Neural crest cell (in vitro differentiated cells): ENCODE measurements at regions not wholly inside any gene's neighbourhood (a gene's known extent, or its start where the extent isn't known, plus 50 kb on each side); places are given as distances from the start of the nearest gene placed in this dataset.

Experiments
- DNase-seq: peaks from one replicate; pipeline ENCODE4 v3.0.0; 2021; ENCODE audit warnings: low read depth, mixed read lengths, low spot score
- H3K27ac Mint-ChIP-seq: one replicate; pipeline ENCODE4 v1.8.0; 2021; ENCODE audit warnings: mild to moderate bottlenecking, mixed read lengths; ENCODE audit not compliant: unreplicated experiment
- H3K27me3 Mint-ChIP-seq: 2 replicates; pipeline ENCODE4 v1.8.0; 2021; ENCODE audit warnings: low read depth, mild to moderate bottlenecking, mixed read lengths
- H3K36me3 Mint-ChIP-seq: 2 replicates; pipeline ENCODE4 v1.8.0; 2021; ENCODE audit warnings: low read depth, mild to moderate bottlenecking, mixed read lengths
- H3K4me1 Mint-ChIP-seq: 2 replicates; pipeline ENCODE4 v1.8.0; 2021; ENCODE audit warnings: mixed read lengths
- H3K4me3 Mint-ChIP-seq: one replicate; pipeline ENCODE4 v1.8.0; 2021; ENCODE audit warnings: mild to moderate bottlenecking, mixed read lengths
- H3K9me3 Mint-ChIP-seq: 2 replicates; pipeline ENCODE4 v1.8.0; 2021; ENCODE audit warnings: mixed read lengths
- CTCF ChIP-seq: fragments of 200-600 bp; sonication (generic); conservative IDR thresholded peaks from 2 replicates; pipeline ENCODE4 v1.5.0; 2021; ENCODE audit warnings: antibody characterized with exemption, mild to moderate bottlenecking

- Mint-ChIP-seq H3K4me3 (no peak overlapping the region), H3K9me3 (peaks cover 14% of the 10 kb centered on the region), H3K27ac (no peak overlapping the region), H3K36me3 (peaks cover 17% of the 10 kb centered on the region), H3K4me1 (peaks cover 6% of the 10 kb centered on the region), H3K27me3 (no peaks in the 10 kb centered on the region)
- DNase-seq: no peak
- TF ChIP-seq CTCF: no peak
Observed at GRCh38 chr13:50275392-50276063, 260.3 kb downstream of the KCNRG start.

GRCh38 chr13:50276550-50276949 lies 261.3 kb downstream of the KCNRG start:
- Mint-ChIP-seq H3K36me3 (peaks cover 17% of the 10 kb centered on the region), H3K27me3 (no peaks in the 10 kb centered on the region), H3K27ac (no peak overlapping the region), H3K4me1 (peaks cover 6% of the 10 kb centered on the region), H3K9me3 (peaks cover 19% of the 10 kb centered on the region), H3K4me3 (no peak overlapping the region)
- no peak for DNase-seq
- TF ChIP-seq CTCF: no peak

GRCh38 chr13:50277127-50277526 lies 261.9 kb downstream of the KCNRG start:
- Mint-ChIP-seq H3K27ac (no peak overlapping the region), H3K27me3 (no peaks in the 10 kb centered on the region), H3K4me3 (no peak overlapping the region), H3K4me1 (peaks cover 6% of the 10 kb centered on the region), H3K9me3 (peaks cover 19% of the 10 kb centered on the region), H3K36me3 (peaks cover 17% of the 10 kb centered on the region)
- TF ChIP-seq CTCF: no peak
- DNase-seq: no peak

GRCh38 chr13:50277906-50278305 lies 262.7 kb downstream of the KCNRG start:
- peaks cover 6% of the 10 kb centered on the region for H3K4me1 Mint-ChIP-seq

GRCh38 chr13:50280441-50280937 lies 265.2 kb downstream of the KCNRG start:
- peaks cover 19% of the 10 kb centered on the region for H3K9me3 Mint-ChIP-seq
- no peaks in the 10 kb centered on the region for H3K27me3 Mint-ChIP-seq
- H3K36me3 Mint-ChIP-seq: peaks cover 19% of the 10 kb centered on the region
- no peak overlapping the region for H3K27ac Mint-ChIP-seq
- no peak overlapping the region for H3K4me3 Mint-ChIP-seq
- TF ChIP-seq CTCF: no peak
- H3K4me1 Mint-ChIP-seq: peaks cover 12% of the 10 kb centered on the region
- no peak for DNase-seq

More at GRCh38 chr13:50277906-50278305, 262.7 kb downstream of the KCNRG start:
- H3K9me3 Mint-ChIP-seq: peaks cover 19% of the 10 kb centered on the region
- peaks cover 19% of the 10 kb centered on the region for H3K36me3 Mint-ChIP-seq
- no peak for DNase-seq
- no peak for TF ChIP-seq CTCF
- H3K4me3 Mint-ChIP-seq: no peak overlapping the region
- no peaks in the 10 kb centered on the region for H3K27me3 Mint-ChIP-seq
- H3K27ac Mint-ChIP-seq: no peak overlapping the region
